HEK293 (cell line): ENCODE measurements at regions not wholly inside any gene's neighbourhood (a gene's known extent, or its start where the extent isn't known, plus 50 kb on each side); places are given as distances from the start of the nearest gene placed in this dataset.

Experiments used
- ZNF211 ChIP-seq: fragments of 450-650 bp; formaldehyde crosslinking; IDR thresholded peaks from 2 replicates; pipeline ENCODE4 v1.5.1; 2016; ENCODE audit warnings: low read depth, missing biosample characterization, missing genetic modification characterization
- ZNF571 ChIP-seq: fragments of 450-650 bp; formaldehyde crosslinking; IDR thresholded peaks from 2 replicates; pipeline ENCODE4 v1.5.0; 2017; ENCODE audit warnings: missing biosample characterization, missing genetic modification characterization
- TF ChIP-seq, protein P1 (sequence below): fragments of 450-650 bp; formaldehyde crosslinking; IDR thresholded peaks from 2 replicates; pipeline ENCODE4 v1.5.1; 2016; ENCODE audit warnings: missing biosample characterization, missing genetic modification characterization
- TF ChIP-seq, protein P2 (sequence below): fragments of 450-650 bp; formaldehyde crosslinking; IDR thresholded peaks from 2 replicates; pipeline ENCODE4 v1.5.1; 2016; ENCODE audit warnings: missing biosample characterization, missing genetic modification characterization, low read depth

DNA sequence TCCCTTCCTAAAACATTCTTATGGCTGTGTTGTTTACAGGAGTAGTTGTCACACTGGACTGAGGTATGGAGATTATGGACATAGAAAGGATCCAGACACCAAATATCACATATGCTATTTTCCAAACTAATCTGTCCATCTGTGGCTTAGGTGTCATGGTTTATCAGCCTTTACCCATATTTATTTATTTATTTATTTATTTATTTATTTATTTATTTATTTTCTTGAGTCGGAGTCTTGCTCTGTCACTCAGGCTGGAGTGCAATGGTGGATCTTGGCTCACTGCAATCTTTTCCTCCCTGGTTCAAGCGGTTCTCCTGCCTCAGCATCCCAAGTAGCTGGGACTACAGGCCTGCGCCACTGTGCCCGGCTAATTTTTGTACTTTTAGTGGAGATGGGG lies 1103.1 kb downstream of the MAT2B start:
- TF ChIP-seq, protein P1, sequence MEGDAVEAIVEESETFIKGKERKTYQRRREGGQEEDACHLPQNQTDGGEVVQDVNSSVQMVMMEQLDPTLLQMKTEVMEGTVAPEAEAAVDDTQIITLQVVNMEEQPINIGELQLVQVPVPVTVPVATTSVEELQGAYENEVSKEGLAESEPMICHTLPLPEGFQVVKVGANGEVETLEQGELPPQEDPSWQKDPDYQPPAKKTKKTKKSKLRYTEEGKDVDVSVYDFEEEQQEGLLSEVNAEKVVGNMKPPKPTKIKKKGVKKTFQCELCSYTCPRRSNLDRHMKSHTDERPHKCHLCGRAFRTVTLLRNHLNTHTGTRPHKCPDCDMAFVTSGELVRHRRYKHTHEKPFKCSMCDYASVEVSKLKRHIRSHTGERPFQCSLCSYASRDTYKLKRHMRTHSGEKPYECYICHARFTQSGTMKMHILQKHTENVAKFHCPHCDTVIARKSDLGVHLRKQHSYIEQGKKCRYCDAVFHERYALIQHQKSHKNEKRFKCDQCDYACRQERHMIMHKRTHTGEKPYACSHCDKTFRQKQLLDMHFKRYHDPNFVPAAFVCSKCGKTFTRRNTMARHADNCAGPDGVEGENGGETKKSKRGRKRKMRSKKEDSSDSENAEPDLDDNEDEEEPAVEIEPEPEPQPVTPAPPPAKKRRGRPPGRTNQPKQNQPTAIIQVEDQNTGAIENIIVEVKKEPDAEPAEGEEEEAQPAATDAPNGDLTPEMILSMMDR = no peak
- TF ChIP-seq, protein P2, sequence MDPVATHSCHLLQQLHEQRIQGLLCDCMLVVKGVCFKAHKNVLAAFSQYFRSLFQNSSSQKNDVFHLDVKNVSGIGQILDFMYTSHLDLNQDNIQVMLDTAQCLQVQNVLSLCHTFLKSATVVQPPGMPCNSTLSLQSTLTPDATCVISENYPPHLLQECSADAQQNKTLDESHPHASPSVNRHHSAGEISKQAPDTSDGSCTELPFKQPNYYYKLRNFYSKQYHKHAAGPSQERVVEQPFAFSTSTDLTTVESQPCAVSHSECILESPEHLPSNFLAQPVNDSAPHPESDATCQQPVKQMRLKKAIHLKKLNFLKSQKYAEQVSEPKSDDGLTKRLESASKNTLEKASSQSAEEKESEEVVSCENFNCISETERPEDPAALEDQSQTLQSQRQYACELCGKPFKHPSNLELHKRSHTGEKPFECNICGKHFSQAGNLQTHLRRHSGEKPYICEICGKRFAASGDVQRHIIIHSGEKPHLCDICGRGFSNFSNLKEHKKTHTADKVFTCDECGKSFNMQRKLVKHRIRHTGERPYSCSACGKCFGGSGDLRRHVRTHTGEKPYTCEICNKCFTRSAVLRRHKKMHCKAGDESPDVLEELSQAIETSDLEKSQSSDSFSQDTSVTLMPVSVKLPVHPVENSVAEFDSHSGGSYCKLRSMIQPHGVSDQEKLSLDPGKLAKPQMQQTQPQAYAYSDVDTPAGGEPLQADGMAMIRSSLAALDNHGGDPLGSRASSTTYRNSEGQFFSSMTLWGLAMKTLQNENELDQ (tag by site-specific recombination) = no peak
- TF ChIP-seq ZNF571 (tag by site-specific recombination) (no peak), ZNF211 (tag by site-specific recombination) (no peak)
